Stimulated activated CD4-positive, alpha-beta T cell treated with anti-CD3 and anti-CD28 coated beads, Interleukin-12 subunit alpha, Interleukin-12 subunit beta, amount 100 ng/mL, for 48 hours (primary cell): ENCODE measurements at regions not wholly inside any gene's neighbourhood (a gene's known extent, or its start where the extent isn't known, plus 50 kb on each side); places are given as distances from the start of the nearest gene placed in this dataset.
"Not testable (repeated sequence)": the region's sequence is repeated elsewhere in the genome, so short reads cannot be mapped to it uniquely, and the experiment has no call there.

Experiments used
- DNase-seq, 3 donors: peaks; one replicate each; pipeline ENCODE4 v3.0.0-alpha.2; 2020; ENCODE audit warnings: low read depth in 2 of 3, low spot score in 1 of 3

GRCh38 chr6:98416027-98416426 lies 418.3 kb upstream of the POU3F2 start:
- no peak for DNase-seq

GRCh38 chr6:98416497-98417158 lies 417.7 kb upstream of the POU3F2 start:
- DNase-seq: not testable (repeated sequence)

- DNase-seq: no peak
Observed at GRCh38 chr6:98433325-98434056, 400.9 kb upstream of the POU3F2 start.

- DNase-seq: no peak
Observed at GRCh38 chr6:98443633-98444032, 390.7 kb upstream of the POU3F2 start.

- DNase-seq: no peak
Observed at GRCh38 chr6:98452685-98453084, 381.7 kb upstream of the POU3F2 start.

GRCh38 chr6:98454809-98455322 lies 379.5 kb upstream of the POU3F2 start:
- DNase-seq: no peak

GRCh38 chr6:98458708-98459107 lies 375.7 kb upstream of the POU3F2 start:
- no peak for DNase-seq

GRCh38 chr6:98463038-98464000 lies 371.1 kb upstream of the POU3F2 start:
- no peak for DNase-seq

GRCh38 chr6:98467091-98467490 lies 367.3 kb upstream of the POU3F2 start:
- no peak for DNase-seq

GRCh38 chr6:98467902-98468301 lies 366.5 kb upstream of the POU3F2 start:
- DNase-seq: no peak

GRCh38 chr6:98469141-98469540 lies 365.2 kb upstream of the POU3F2 start:
- no peak for DNase-seq

- no peak for DNase-seq
Observed at GRCh38 chr6:98470821-98471220, 363.6 kb upstream of the POU3F2 start.

GRCh38 chr6:98471444-98471843 lies 362.9 kb upstream of the POU3F2 start:
- no peak for DNase-seq

GRCh38 chr6:98477231-98477630 lies 357.1 kb upstream of the POU3F2 start:
- no peak for DNase-seq

GRCh38 chr6:98484696-98485095 lies 349.7 kb upstream of the POU3F2 start:
- DNase-seq: no peak

- no peak for DNase-seq
Observed at GRCh38 chr6:98485593-98485992, 348.8 kb upstream of the POU3F2 start.

GRCh38 chr6:98486057-98486456 lies 348.3 kb upstream of the POU3F2 start:
- no peak for DNase-seq

- no peak for DNase-seq
Observed at GRCh38 chr6:98487612-98488011, 346.8 kb upstream of the POU3F2 start.

GRCh38 chr6:98498144-98498775 lies 336.1 kb upstream of the POU3F2 start:
- no peak for DNase-seq

GRCh38 chr6:98498866-98499265 lies 335.5 kb upstream of the POU3F2 start:
- no peak for DNase-seq
